HEK293 (cell line): ENCODE measurements at regions not wholly inside any gene's neighbourhood (a gene's known extent, or its start where the extent isn't known, plus 50 kb on each side); places are given as distances from the start of the nearest gene placed in this dataset.

ENCODE experiments used
- CTCF ChIP-seq: fragments of 450-650 bp; formaldehyde crosslinking; IDR thresholded peaks from 2 replicates; pipeline ENCODE4 v1.5.1; 2016; ENCODE audit warnings: missing biosample characterization, missing genetic modification characterization
- HOXD13 ChIP-seq: sonication (generic); formaldehyde crosslinking; IDR thresholded peaks from 2 replicates; pipeline ENCODE4 v1.8.0; 2022; ENCODE audit warnings: missing genetic modification reagents, borderline replicate concordance
- REST ChIP-seq: fragments of 450-650 bp; formaldehyde crosslinking; IDR thresholded peaks from 2 replicates; pipeline ENCODE4 v1.5.1; 2016; ENCODE audit warnings: missing biosample characterization, missing genetic modification characterization
- SETDB1 ChIP-seq: IDR thresholded peaks from one replicate; pipeline ENCODE4 v1.6.1; 2017; ENCODE audit warnings: mild to moderate bottlenecking, low read length, moderate library complexity, mixed read lengths; ENCODE audit not compliant: insufficient read length
- SP7 ChIP-seq: fragments of 450-650 bp; formaldehyde crosslinking; IDR thresholded peaks from 2 replicates; pipeline ENCODE4 v1.5.1; 2016; ENCODE audit warnings: missing biosample characterization, missing genetic modification characterization
- ZNF549 ChIP-seq: fragments of 450-650 bp; IDR thresholded peaks from 2 replicates; pipeline ENCODE4 v1.5.1; 2018; ENCODE audit warnings: missing biosample characterization, missing genetic modification characterization, mild to moderate bottlenecking, inconsistent platforms, moderate library complexity
- ZNF645 ChIP-seq: fragments of 450-650 bp; formaldehyde crosslinking; IDR thresholded peaks from 2 replicates; pipeline ENCODE4; 2016; ENCODE audit warnings: missing biosample characterization, missing genetic modification characterization
- ZNF707 ChIP-seq: fragments of 450-650 bp; formaldehyde crosslinking; IDR thresholded peaks from 2 replicates; pipeline ENCODE4 v1.5.1; 2016; ENCODE audit warnings: missing biosample characterization, missing genetic modification characterization

- TF ChIP-seq SETDB1 (no peak), HOXD13 (CRISPR knock-in tag) (no peak), CTCF (tag by site-specific recombination) (no peak), ZNF707 (tag by site-specific recombination) (no peak), ZNF549 (tag by site-specific recombination) (no peak), REST (tag by site-specific recombination) (no peak), SP7 (tag by site-specific recombination) (no peak), ZNF645 (tag by site-specific recombination) (no peak)
Observed at GRCh38 chr6:106886081-106886843, 88.3 kb downstream of the CD24 start.
